OCI-LY1 (cell line): ENCODE measurements at regions not wholly inside any gene's neighbourhood (a gene's known extent, or its start where the extent isn't known, plus 50 kb on each side); places are given as distances from the start of the nearest gene placed in this dataset.
"Not testable (repeated sequence)": the region's sequence is repeated elsewhere in the genome, so short reads cannot be mapped to it uniquely, and the experiment has no call there.

Experiments used
- H2AFZ ChIP-seq: fragments of 200-600 bp; sonication (generic), shearing (Covaris generic); 2 replicates; pipeline ENCODE4 v1.6.0; 2014; ENCODE audit warnings: antibody characterized with exemption, mild to moderate bottlenecking, low read length
- H3F3A ChIP-seq: fragments of 200-600 bp; sonication (generic), shearing (Covaris generic); 2 replicates; pipeline ENCODE4 v1.6.0; 2014; ENCODE audit warnings: mild to moderate bottlenecking, antibody characterized with exemption, low read length, moderate library complexity; ENCODE audit not compliant: insufficient read depth
- H3K27ac ChIP-seq: fragments of 200-600 bp; sonication (generic); 2 replicates; pipeline ENCODE4 v1.5.1; 2014; ENCODE audit warnings: low read length, mixed run types, mild to moderate bottlenecking, low read depth; ENCODE audit not compliant: poor library complexity, severe bottlenecking
- H3K27me3 ChIP-seq: fragments of 200-600 bp; sonication (generic); 2 replicates; pipeline ENCODE4 v1.6.0; 2014; ENCODE audit warnings: antibody characterized with exemption, mild to moderate bottlenecking, low read length, moderate library complexity; ENCODE audit not compliant: insufficient read depth
- H3K36me3 ChIP-seq: fragments of 200-600 bp; sonication (generic); 2 replicates; pipeline ENCODE4 v1.6.1; 2014; ENCODE audit warnings: mild to moderate bottlenecking, antibody characterized with exemption, low read length, moderate library complexity, mixed read lengths; ENCODE audit not compliant: insufficient read depth
- H3K4me1 ChIP-seq: fragments of 200-600 bp; sonication (generic); 2 replicates; pipeline ENCODE4 v1.5.1; 2014; ENCODE audit warnings: mild to moderate bottlenecking, low read length, moderate library complexity; ENCODE audit not compliant: insufficient read depth, severe bottlenecking
- H3K4me2 ChIP-seq: fragments of 200-600 bp; sonication (generic), shearing (Covaris generic); 2 replicates; pipeline ENCODE4 v1.6.1; 2014; ENCODE audit warnings: low read length
- H3K4me3 ChIP-seq: fragments of 200-600 bp; sonication (generic); 2 replicates; pipeline ENCODE4 v1.5.1; 2014; ENCODE audit warnings: low read length, low read depth, mild to moderate bottlenecking, mixed read lengths; ENCODE audit not compliant: poor library complexity, severe bottlenecking
- H3K79me2 ChIP-seq: fragments of 200-600 bp; shearing (Covaris generic); 2 replicates; pipeline ENCODE4 v1.6.1; 2016; ENCODE audit warnings: mixed run types, low read length, mixed read lengths; ENCODE audit not compliant: insufficient read depth
- H3K9ac ChIP-seq: fragments of 200-600 bp; sonication (generic), shearing (Covaris generic); 2 replicates; pipeline ENCODE4 v1.6.1; 2014; ENCODE audit warnings: mild to moderate bottlenecking, low read length, mixed read lengths
- H3K9me2 ChIP-seq: fragments of 200-600 bp; sonication (generic), shearing (Covaris generic); 2 replicates; pipeline ENCODE4 v1.6.1; 2014; ENCODE audit warnings: low read depth, mild to moderate bottlenecking, low read length, mixed read lengths
- H3K9me3 ChIP-seq: fragments of 200-600 bp; shearing (Covaris generic); 2 replicates; pipeline ENCODE4 v1.6.1; 2014; ENCODE audit warnings: low read length, mixed read lengths
- H4K20me1 ChIP-seq: fragments of 200-600 bp; sonication (generic), shearing (Covaris generic); 2 replicates; pipeline ENCODE4 v1.6.0; 2016; ENCODE audit warnings: mild to moderate bottlenecking, low read length; ENCODE audit not compliant: insufficient read depth
- EZH2 ChIP-seq: fragments of 200-600 bp; sonication (generic), shearing (Covaris generic); IDR thresholded peaks from 2 replicates; pipeline ENCODE4 v1.8.0; 2017; ENCODE audit warnings: borderline replicate concordance, mixed run types, mild to moderate bottlenecking, antibody characterized with exemption, low read length, moderate library complexity, mixed read lengths
- TF ChIP-seq, protein P1 (sequence below): fragments of 200-600 bp; sonication (generic), shearing (Covaris generic); IDR thresholded peaks from 2 replicates; pipeline ENCODE4 v1.5.1; 2017; ENCODE audit warnings: mild to moderate bottlenecking, antibody characterized with exemption, low read length, moderate library complexity, mixed read lengths

DNA sequence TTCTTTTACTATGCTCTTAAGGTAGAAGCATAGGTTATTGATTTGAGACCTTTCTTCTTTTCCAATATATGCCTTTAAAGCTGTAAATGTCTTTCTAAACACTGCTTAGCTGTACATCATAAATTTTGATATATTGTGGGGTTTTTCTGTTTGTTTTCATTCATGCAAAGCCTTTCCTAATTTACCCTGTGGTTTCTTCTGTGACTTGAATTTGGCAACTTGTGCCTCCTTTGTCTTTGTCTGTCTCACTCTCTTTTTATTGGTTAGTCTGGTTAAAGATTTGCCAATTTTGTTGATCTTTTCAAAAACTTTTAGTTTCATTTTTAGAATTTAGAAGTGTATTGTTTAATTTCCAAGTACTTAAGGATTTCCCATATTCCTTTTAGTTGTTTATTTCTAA is 343.1 kb downstream of the OXSM start:
- H3K9ac ChIP-seq: no peak overlapping the region
- H3K4me2 ChIP-seq: no peak overlapping the region
- H3K36me3 ChIP-seq: no peaks in the 10 kb centered on the region

DNA sequence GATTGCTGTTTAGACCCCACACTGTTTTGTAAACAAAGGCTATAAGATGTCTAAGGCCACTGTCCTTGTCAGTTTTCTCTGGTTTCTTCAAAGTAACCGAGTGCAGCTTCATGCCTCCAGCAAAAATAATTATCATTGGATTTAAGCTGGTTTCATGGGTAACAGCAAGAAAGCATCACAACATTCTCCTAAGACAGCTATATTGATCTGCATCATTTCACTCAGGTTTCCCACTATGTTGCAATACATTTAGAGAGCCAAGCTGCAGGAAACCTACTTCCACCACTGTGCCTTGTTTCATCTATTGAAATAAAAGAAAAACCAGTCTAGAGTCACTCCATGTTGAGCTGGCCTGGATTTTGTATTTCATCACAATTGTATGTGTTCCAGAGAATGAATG is 351.4 kb downstream of the OXSM start:
- no peak for TF ChIP-seq EZH2
- TF ChIP-seq, protein P1, sequence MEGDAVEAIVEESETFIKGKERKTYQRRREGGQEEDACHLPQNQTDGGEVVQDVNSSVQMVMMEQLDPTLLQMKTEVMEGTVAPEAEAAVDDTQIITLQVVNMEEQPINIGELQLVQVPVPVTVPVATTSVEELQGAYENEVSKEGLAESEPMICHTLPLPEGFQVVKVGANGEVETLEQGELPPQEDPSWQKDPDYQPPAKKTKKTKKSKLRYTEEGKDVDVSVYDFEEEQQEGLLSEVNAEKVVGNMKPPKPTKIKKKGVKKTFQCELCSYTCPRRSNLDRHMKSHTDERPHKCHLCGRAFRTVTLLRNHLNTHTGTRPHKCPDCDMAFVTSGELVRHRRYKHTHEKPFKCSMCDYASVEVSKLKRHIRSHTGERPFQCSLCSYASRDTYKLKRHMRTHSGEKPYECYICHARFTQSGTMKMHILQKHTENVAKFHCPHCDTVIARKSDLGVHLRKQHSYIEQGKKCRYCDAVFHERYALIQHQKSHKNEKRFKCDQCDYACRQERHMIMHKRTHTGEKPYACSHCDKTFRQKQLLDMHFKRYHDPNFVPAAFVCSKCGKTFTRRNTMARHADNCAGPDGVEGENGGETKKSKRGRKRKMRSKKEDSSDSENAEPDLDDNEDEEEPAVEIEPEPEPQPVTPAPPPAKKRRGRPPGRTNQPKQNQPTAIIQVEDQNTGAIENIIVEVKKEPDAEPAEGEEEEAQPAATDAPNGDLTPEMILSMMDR: no peak
- no peaks in the 10 kb centered on the region for H3K79me2 ChIP-seq
- no peaks in the 10 kb centered on the region for H3F3A ChIP-seq
- no peaks in the 10 kb centered on the region for H3K4me1 ChIP-seq
- H3K4me2 ChIP-seq: no peak overlapping the region
- no peaks in the 10 kb centered on the region for H3K9me2 ChIP-seq
- H3K9me3 ChIP-seq: no peaks in the 10 kb centered on the region
- no peaks in the 10 kb centered on the region for H3K27me3 ChIP-seq
- H4K20me1 ChIP-seq: no peaks in the 10 kb centered on the region
- no peak overlapping the region for H3K4me3 ChIP-seq
- no peaks in the 10 kb centered on the region for H3K36me3 ChIP-seq
- H3K27ac ChIP-seq: no peak overlapping the region
- H3K9ac ChIP-seq: no peak overlapping the region
- no peak overlapping the region for H2AFZ ChIP-seq

More for the DNA sequence above, 343.1 kb downstream of the OXSM start:
- H3K4me1 ChIP-seq: no peaks in the 10 kb centered on the region
- H3K79me2 ChIP-seq: no peaks in the 10 kb centered on the region
- H3K27me3 ChIP-seq: no peaks in the 10 kb centered on the region
- no peaks in the 10 kb centered on the region for H3F3A ChIP-seq
- H3K4me3 ChIP-seq: no peak overlapping the region
- no peak overlapping the region for H2AFZ ChIP-seq
- H3K27ac ChIP-seq: no peak overlapping the region
- H3K9me2 ChIP-seq: no peaks in the 10 kb centered on the region
- TF ChIP-seq EZH2: no peak
- TF ChIP-seq, protein P1: no peak
- no peaks in the 10 kb centered on the region for H4K20me1 ChIP-seq
- no peaks in the 10 kb centered on the region for H3K9me3 ChIP-seq

DNA sequence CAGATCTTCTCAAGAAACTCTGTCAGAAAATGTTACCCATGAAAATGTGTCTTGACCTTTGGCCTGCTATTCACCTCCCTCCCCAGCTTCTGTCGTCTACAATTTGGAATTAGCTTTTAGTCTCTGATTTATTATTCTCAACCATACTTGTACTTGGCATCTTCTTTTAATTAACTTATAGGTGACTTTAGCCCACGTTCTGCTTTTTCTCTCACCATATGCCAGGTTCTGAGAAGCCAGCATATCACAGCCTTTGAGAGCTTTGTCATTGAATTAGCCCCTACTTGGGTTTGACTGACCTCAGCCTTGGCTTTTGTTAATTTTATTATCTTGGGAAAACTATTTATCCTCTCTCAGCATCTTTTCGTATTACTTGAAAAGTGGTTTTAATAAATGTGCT is 355.9 kb downstream of the OXSM start:
- no peak for TF ChIP-seq EZH2
- TF ChIP-seq, protein P1: no peak
- no peaks in the 10 kb centered on the region for H3K4me1 ChIP-seq

DNA sequence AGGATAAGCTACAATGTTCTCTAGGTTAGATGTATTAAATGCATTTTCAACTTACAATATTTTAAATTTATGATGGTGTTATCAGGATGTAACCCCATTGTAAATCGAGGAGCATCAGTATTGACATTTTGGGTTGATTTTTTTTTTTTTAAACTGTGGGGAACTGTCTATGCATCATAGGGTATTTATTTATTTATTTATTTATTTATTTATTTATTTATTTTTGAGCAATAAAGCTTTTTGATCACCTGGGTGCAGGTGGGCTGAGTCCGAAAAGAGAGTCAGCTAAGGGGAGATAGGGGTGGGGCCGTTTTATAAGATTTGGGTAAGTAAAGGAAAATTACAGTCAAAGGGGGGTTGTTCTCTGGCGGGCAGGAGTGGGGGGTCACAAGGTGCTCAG is 367.5 kb downstream of the OXSM start:
- H3K79me2 ChIP-seq, H3K27me3 ChIP-seq, H4K20me1 ChIP-seq, H3K4me2 ChIP-seq, H3K4me3 ChIP-seq, H3K9me2 ChIP-seq, H3F3A ChIP-seq, H3K36me3 ChIP-seq, H3K9me3 ChIP-seq, H3K27ac ChIP-seq, H3K4me1 ChIP-seq, H3K9ac ChIP-seq, H2AFZ ChIP-seq: not testable (repeated sequence)

More for the DNA sequence above, 355.9 kb downstream of the OXSM start:
- H3K36me3 ChIP-seq: no peaks in the 10 kb centered on the region
- no peaks in the 10 kb centered on the region for H4K20me1 ChIP-seq
- H3K4me2 ChIP-seq: no peak overlapping the region
- no peaks in the 10 kb centered on the region for H3K9me2 ChIP-seq
- no peaks in the 10 kb centered on the region for H3K9me3 ChIP-seq
- no peaks in the 10 kb centered on the region for H3F3A ChIP-seq
- no peaks in the 10 kb centered on the region for H3K27me3 ChIP-seq
- no peak overlapping the region for H2AFZ ChIP-seq
- H3K9ac ChIP-seq: no peak overlapping the region
- no peak overlapping the region for H3K4me3 ChIP-seq
- no peaks in the 10 kb centered on the region for H3K79me2 ChIP-seq
- no peak overlapping the region for H3K27ac ChIP-seq
